ENCODE measurements at regions not wholly inside any gene's neighbourhood (a gene's known extent, or its start where the extent isn't known, plus 50 kb on each side); places are given as distances from the start of the nearest gene placed in this dataset.

GRCh38 chr5:17154211-17154996 is 63.0 kb upstream of the BASP1 start:
- no peaks in the 10 kb centered on the region for H3K9me3 ChIP-seq (replicated peaks; ENCODE audit: control insufficient read depth, insufficient read depth, low read depth, low read length)
- no peak overlapping the region for H2AFZ ChIP-seq (ENCODE audit: low read depth, low read length)
- H3K27ac ChIP-seq (ENCODE audit: extremely low read depth, low read depth, low read length): no peak overlapping the region
- H3K4me2 ChIP-seq (ENCODE audit: insufficient read depth, low read length): no peak overlapping the region
- H4K20me1 ChIP-seq (replicated peaks; ENCODE audit: control insufficient read depth, insufficient read depth, low read length): no peaks in the 10 kb centered on the region
- H3K36me3 ChIP-seq (ENCODE audit: control insufficient read depth, insufficient read depth, low read length): no peaks in the 10 kb centered on the region
- H3K4me3 ChIP-seq: no peak overlapping the region
- H3K9ac ChIP-seq (ENCODE audit: insufficient read depth in 1 of 2, low read depth in 2 of 2, low read length in 2 of 2): no peak overlapping the region
- intact Hi-C loops (cut with micrococcal nuclease): no loop called here
- FAIRE-seq: no peak
- ATAC-seq: no peak
- H3K4me1 ChIP-seq (replicated peaks in 1 of 2; ENCODE audit: control insufficient read depth in 2 of 2, insufficient read depth in 2 of 2, low read length in 2 of 2): no peaks in the 10 kb centered on the region
- WGBS (ENCODE audit: insufficient coverage, low coverage, missing lambda C conversion rate): 0% methylated on average over 5 of the region's 5 CpGs
- ChIA-PET POLR2A (interaction anchor here (1.0 to 1.1 kb wide), 2 partner anchors 13 to 842 kb away, joined by 3 to 4 read pairs; no protein-coding TSS in a partner anchor), CTCF (ENCODE audit: low intra/inter-chr PET ratio) (no interaction called here)
- H3K27me3 ChIP-seq (ENCODE audit: control insufficient read depth in 2 of 2, insufficient read depth in 2 of 2, low read length in 2 of 2): peaks cover 2 to 14% of the 10 kb centered on the region in 2 experiments; a peak in 3 of 5 replicates
- no peaks in the 10 kb centered on the region for H3K79me2 ChIP-seq (ENCODE audit: control insufficient read depth, insufficient read depth, low read length)
- no peak for DNase-seq (ENCODE audit: extremely low read depth in 1 of 4, low spot score in 3 of 4)
- in situ Hi-C loops (cut with MboI): no loop called here
- BruUV-seq (replicated peaks): no TSS peak
- no peaks in the 10 kb centered on the region for H3K9me1 ChIP-seq (ENCODE audit: control insufficient read depth, insufficient read depth, low read length)
- TF ChIP-seq RHOXF2B (CRISPR knock-in tag; conservative IDR thresholded peaks at IDR 0.05) (no peak), ZKSCAN1 (IDR thresholded peaks at IDR 0.05; ENCODE audit: low read depth, low read length) (no peak), MAFG (tag; conservative IDR thresholded peaks at IDR 0.05) (peak; percentile 84), NR4A1 (CRISPR knock-in tag; IDR thresholded peaks at IDR 0.05) (no peak), NR4A1 (tag; IDR thresholded peaks at IDR 0.05) (no peak), SRSF3 (IDR thresholded peaks at IDR 0.05; ENCODE audit: insufficient read depth, low read length) (no peak), PKNOX1 (IDR thresholded peaks at IDR 0.05) (peak; percentile 31; the same call in 1 of the 2 replicates), JUND (IDR thresholded peaks at IDR 0.05; ENCODE audit: borderline replicate concordance, low read depth, low read length) (0 out of 2 replicates have a peak, but pooled peaks have one; percentile 7), JUND (tag; IDR thresholded peaks at IDR 0.05; ENCODE audit: borderline replicate concordance, low read depth, low read length) (no peak), FOSL1 (tag; conservative IDR thresholded peaks at IDR 0.05) (peak; percentile 26; the same call in 1 of the 2 replicates), NFE2 (IDR thresholded peaks at IDR 0.05; ENCODE audit: low read depth) (peak; percentile 58), ERF (CRISPR knock-in tag; IDR thresholded peaks at IDR 0.05) (no peak), ZNF311 (CRISPR knock-in tag; IDR thresholded peaks at IDR 0.05) (no peak), MAFK (IDR thresholded peaks at IDR 0.05; ENCODE audit: low read length) (0 out of 2 replicates have a peak, but pooled peaks have one; percentile 24), CREB3L1 (IDR thresholded peaks at IDR 0.05; ENCODE audit: borderline replicate concordance, low read depth) (no peak), SOX6 (IDR thresholded peaks at IDR 0.05) (0 out of 2 replicates have a peak, but pooled peaks have one; percentile 19), PBX2 (CRISPR knock-in tag; IDR thresholded peaks at IDR 0.05; ENCODE audit: low read depth) (no peak), PBX2 (tag; conservative IDR thresholded peaks at IDR 0.05; ENCODE audit: low read depth) (peak; percentile 60; the same call in 1 of the 2 replicates), SMAD1 (IDR thresholded peaks at IDR 0.05; ENCODE audit: low read depth, low read length, partially characterized antibody) (no peak)
